COLO829 (cell line): ENCODE measurements at regions not wholly inside any gene's neighbourhood (a gene's known extent, or its start where the extent isn't known, plus 50 kb on each side); places are given as distances from the start of the nearest gene placed in this dataset.

ENCODE experiments used
- DNase-seq: peaks from one replicate; pipeline ENCODE4 v3.0.0; 2012; ENCODE audit warnings: low spot score

- DNase-seq: no peak
Observed at GRCh38 chrX:51437521-51437920, 58.9 kb downstream of the NUDT11 start.

- peak; percentile 12 for DNase-seq
Observed at GRCh38 chrX:51435101-51435500, 61.3 kb downstream of the NUDT11 start.

- no peak for DNase-seq
Observed at GRCh38 chrX:51421972-51422597, 74.3 kb downstream of the NUDT11 start.

GRCh38 chrX:51420610-51421009, 75.8 kb downstream of the NUDT11 start:
- DNase-seq: peak; percentile 31

GRCh38 chrX:51408462-51408861, 75.8 kb downstream of the NUDT10 start:
- DNase-seq: no peak

GRCh38 chrX:51407520-51408409, 75.1 kb downstream of the NUDT10 start:
- DNase-seq: no peak

GRCh38 chrX:51406688-51407519, 74.3 kb downstream of the NUDT10 start:
- DNase-seq: no peak

- no peak for DNase-seq
Observed at GRCh38 chrX:51404445-51404844, 71.8 kb downstream of the NUDT10 start.

- no peak for DNase-seq
Observed at GRCh38 chrX:51395810-51396728, 63.4 kb downstream of the NUDT10 start.

GRCh38 chrX:51395480-51395809, 62.8 kb downstream of the NUDT10 start:
- DNase-seq: no peak
